Gastroesophageal sphincter (tissue), 4 donors: ENCODE measurements at regions not wholly inside any gene's neighbourhood (a gene's known extent, or its start where the extent isn't known, plus 50 kb on each side); places are given as distances from the start of the nearest gene placed in this dataset.

Experiments used
- ATAC-seq: fragments of 150-250 bp; one replicate; pipeline ENCODE4 v1.9.1; 2016; ENCODE audit warnings: mild to moderate bottlenecking, moderate library complexity
- H3K27ac ChIP-seq, 4 donors: fragments of 200-600 bp; sonication (generic) in 3 of 4; 1 replicate in 3 of 4; 2 replicates in 1 of 4; pipeline ENCODE4 v1.5.1; 2016 to 2019
- H3K27me3 ChIP-seq: fragments of 200-600 bp; sonication (generic); one replicate; pipeline ENCODE4 v1.5.1; 2019
- H3K36me3 ChIP-seq, 2 donors: fragments of 200-600 bp; sonication (generic); one replicate each; pipeline ENCODE4 v1.5.1; 2019; ENCODE audit warnings: control low read depth in 1 of 2
- H3K4me1 ChIP-seq, 3 donors: fragments of 200-600 bp; sonication (generic); 1 replicate in 2 of 3; 2 replicates in 1 of 3; pipeline ENCODE4 v1.5.1; 2016 to 2019; ENCODE audit warnings: control low read depth in 2 of 3
- H3K4me3 ChIP-seq, 2 donors: fragments of 200-600 bp; sonication (generic); one replicate each; pipeline ENCODE4 v1.5.1; 2019; ENCODE audit warnings: mild to moderate bottlenecking in 1 of 2, moderate library complexity in 1 of 2
- H3K9me3 ChIP-seq, 3 donors: fragments of 200-600 bp; sonication (generic); one replicate each; pipeline ENCODE4 v1.5.1; 2017 to 2019; ENCODE audit warnings: control low read depth in 2 of 3
- EP300 ChIP-seq: sonication (generic); formaldehyde crosslinking; IDR thresholded peaks from one replicate; pipeline ENCODE4 v1.6.1; 2017; ENCODE audit warnings: antibody characterized with exemption, mild to moderate bottlenecking
- POLR2A ChIP-seq, 2 donors: fragments of 450-650 bp; IDR thresholded peaks; one replicate each; pipeline ENCODE4 v1.6.1; 2017; ENCODE audit warnings: antibody characterized with exemption in 2 of 2, mild to moderate bottlenecking in 2 of 2, moderate library complexity in 1 of 2
- POLR2AphosphoS5 ChIP-seq: sonication (generic); formaldehyde crosslinking; IDR thresholded peaks from one replicate; pipeline ENCODE4 v1.6.1; 2017; ENCODE audit warnings: antibody characterized with exemption
- WGBS, 2 donors: methylation state at CpG; one replicate each; pipeline ENCODE4 v1.1.5; 2018; ENCODE audit warnings: low coverage in 1 of 2; 5-methylcytosine and 5-hydroxymethylcytosine counted together
- TF ChIP-seq, protein P1 (sequence below), 4 experiments: fragments of 200-600 bp in 2 of 4; fragments of 450-650 bp in 2 of 4; sonication (generic) in 1 of 4; IDR thresholded peaks; one replicate each; pipeline ENCODE4 v1.5.1; 2017 to 2019; ENCODE audit warnings: antibody characterized with exemption in 4 of 4, mild to moderate bottlenecking in 2 of 4, moderate library complexity in 2 of 4

- no peak overlapping the region for H3K4me3 ChIP-seq
- no peaks in the 10 kb centered on the region for H3K4me1 ChIP-seq
- TF ChIP-seq POLR2A (IDR thresholded peaks at IDR 0.05) = no peak
- TF ChIP-seq POLR2AphosphoS5 = no peak
- TF ChIP-seq, protein P1, sequence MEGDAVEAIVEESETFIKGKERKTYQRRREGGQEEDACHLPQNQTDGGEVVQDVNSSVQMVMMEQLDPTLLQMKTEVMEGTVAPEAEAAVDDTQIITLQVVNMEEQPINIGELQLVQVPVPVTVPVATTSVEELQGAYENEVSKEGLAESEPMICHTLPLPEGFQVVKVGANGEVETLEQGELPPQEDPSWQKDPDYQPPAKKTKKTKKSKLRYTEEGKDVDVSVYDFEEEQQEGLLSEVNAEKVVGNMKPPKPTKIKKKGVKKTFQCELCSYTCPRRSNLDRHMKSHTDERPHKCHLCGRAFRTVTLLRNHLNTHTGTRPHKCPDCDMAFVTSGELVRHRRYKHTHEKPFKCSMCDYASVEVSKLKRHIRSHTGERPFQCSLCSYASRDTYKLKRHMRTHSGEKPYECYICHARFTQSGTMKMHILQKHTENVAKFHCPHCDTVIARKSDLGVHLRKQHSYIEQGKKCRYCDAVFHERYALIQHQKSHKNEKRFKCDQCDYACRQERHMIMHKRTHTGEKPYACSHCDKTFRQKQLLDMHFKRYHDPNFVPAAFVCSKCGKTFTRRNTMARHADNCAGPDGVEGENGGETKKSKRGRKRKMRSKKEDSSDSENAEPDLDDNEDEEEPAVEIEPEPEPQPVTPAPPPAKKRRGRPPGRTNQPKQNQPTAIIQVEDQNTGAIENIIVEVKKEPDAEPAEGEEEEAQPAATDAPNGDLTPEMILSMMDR (IDR thresholded peaks at IDR 0.05) = no peak
- ATAC-seq = no peak
- no peaks in the 10 kb centered on the region for H3K27me3 ChIP-seq
- H3K9me3 ChIP-seq = no peaks in the 10 kb centered on the region
- no peak overlapping the region for H3K27ac ChIP-seq
- WGBS, 2 donors = 64 to 83% methylated on average over 2 of the region's 2 CpGs
- no peaks in the 10 kb centered on the region for H3K36me3 ChIP-seq
Measured at GRCh38 chr17:71935341-71935740, 185.5 kb upstream of the SOX9 start.

DNA sequence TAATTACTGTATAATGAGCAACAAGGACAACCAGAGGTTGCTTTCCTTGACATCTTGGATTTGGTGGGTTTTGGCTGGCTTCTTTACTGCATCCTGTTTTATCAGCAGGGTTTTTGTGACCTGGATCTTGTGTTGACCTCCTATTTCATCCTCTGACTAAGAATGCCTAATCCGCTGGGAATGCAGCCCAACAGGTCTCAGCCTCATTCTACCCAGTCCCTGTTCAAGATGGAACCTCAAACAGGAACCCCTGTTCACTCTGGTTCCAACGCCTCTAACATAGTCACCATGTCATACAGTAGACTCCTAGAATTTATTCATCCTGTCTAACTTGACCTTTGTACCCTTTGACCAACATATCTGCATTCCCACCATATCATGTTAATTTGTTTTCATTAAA, 183.8 kb upstream of the SOX9 start:
- H3K4me3 ChIP-seq = no peak overlapping the region
- no peaks in the 10 kb centered on the region for H3K4me1 ChIP-seq
- ATAC-seq = no peak
- H3K9me3 ChIP-seq = no peaks in the 10 kb centered on the region
- H3K36me3 ChIP-seq = no peaks in the 10 kb centered on the region
- TF ChIP-seq EP300 (no peak), POLR2AphosphoS5 (no peak), POLR2A (IDR thresholded peaks at IDR 0.05) (no peak)
- TF ChIP-seq, protein P1 (IDR thresholded peaks at IDR 0.05) = no peak
- H3K27ac ChIP-seq = no peak overlapping the region
- WGBS, 2 donors = 83 to 100% methylated on average over 1 to 2 of the region's 2 CpGs
- no peaks in the 10 kb centered on the region for H3K27me3 ChIP-seq

DNA sequence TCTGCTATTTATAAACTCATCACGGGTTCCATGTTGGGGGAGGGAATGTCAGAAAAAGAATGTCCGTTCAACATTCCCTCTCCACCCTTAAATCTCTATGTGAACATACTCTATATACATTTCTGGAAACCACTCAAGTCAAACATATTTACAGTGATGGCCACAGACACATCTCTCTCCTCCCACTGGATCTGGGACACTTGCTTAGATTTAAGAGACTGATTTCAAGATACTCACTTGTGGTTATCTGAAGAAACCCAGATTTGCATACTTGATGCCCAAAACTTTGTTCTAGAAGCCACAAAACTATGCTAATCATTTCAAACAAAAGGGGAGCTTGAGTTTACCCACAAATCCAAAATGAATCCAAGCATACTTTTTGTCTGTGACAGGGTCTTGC, 182.9 kb upstream of the SOX9 start:
- H3K4me3 ChIP-seq = no peak overlapping the region
- TF ChIP-seq POLR2A (IDR thresholded peaks at IDR 0.05) (no peak), POLR2AphosphoS5 (no peak), EP300 (no peak)
- TF ChIP-seq, protein P1 (IDR thresholded peaks at IDR 0.05) = no peak
- no peaks in the 10 kb centered on the region for H3K9me3 ChIP-seq
- H3K27me3 ChIP-seq = no peaks in the 10 kb centered on the region
- no peaks in the 10 kb centered on the region for H3K4me1 ChIP-seq
- WGBS, 2 donors = 67 to 77% methylated on average over 2 of the region's 2 CpGs
- H3K27ac ChIP-seq = no peak overlapping the region
- no peak for ATAC-seq
- no peaks in the 10 kb centered on the region for H3K36me3 ChIP-seq

- no peak overlapping the region for H3K27ac ChIP-seq
- H3K4me1 ChIP-seq = no peaks in the 10 kb centered on the region
- H3K27me3 ChIP-seq = no peaks in the 10 kb centered on the region
- TF ChIP-seq, protein P1 (IDR thresholded peaks at IDR 0.05) = no peak
- no peak for TF ChIP-seq POLR2A (IDR thresholded peaks at IDR 0.05)
- TF ChIP-seq POLR2AphosphoS5 = no peak
- no peak for TF ChIP-seq EP300
- WGBS, 2 donors = 68 to 92% methylated on average over 7 to 9 of the region's 9 CpGs
- H3K9me3 ChIP-seq = no peaks in the 10 kb centered on the region
- no peaks in the 10 kb centered on the region for H3K36me3 ChIP-seq
- no peak for ATAC-seq
- H3K4me3 ChIP-seq = no peak overlapping the region
Measured at GRCh38 chr17:71938340-71939010, 182.3 kb upstream of the SOX9 start.

DNA sequence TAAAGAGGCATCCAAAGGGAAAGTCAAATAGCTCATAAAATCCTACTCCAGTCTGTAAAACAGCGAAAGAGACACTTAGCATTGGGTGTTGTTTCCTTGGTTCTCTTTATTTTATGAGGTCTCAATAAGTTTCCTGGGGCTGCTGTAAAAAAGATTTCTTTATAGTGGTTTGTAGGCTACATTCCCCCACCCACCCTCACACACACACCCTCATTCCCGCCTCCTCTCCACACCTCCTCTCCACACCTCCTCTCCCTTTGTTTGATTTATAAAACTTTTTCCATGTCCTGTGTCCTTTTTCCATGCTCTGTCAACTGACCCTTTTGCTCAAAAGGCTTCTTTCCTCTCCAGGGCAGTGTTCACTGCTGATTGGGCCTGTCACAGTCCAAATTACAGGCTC, 178.9 kb upstream of the SOX9 start:
- H3K36me3 ChIP-seq = no peaks in the 10 kb centered on the region
- H3K4me1 ChIP-seq = no peaks in the 10 kb centered on the region
- TF ChIP-seq POLR2AphosphoS5 = no peak
- no peak for TF ChIP-seq EP300
- no peak for TF ChIP-seq POLR2A (IDR thresholded peaks at IDR 0.05)
- TF ChIP-seq, protein P1 (IDR thresholded peaks at IDR 0.05) = no peak
- H3K9me3 ChIP-seq = no peaks in the 10 kb centered on the region
- no peak overlapping the region for H3K27ac ChIP-seq
- 94 to 100% methylated on average over 2 of the region's 2 CpGs for WGBS, 2 donors
- no peak overlapping the region for H3K4me3 ChIP-seq
- no peak for ATAC-seq
- H3K27me3 ChIP-seq = no peaks in the 10 kb centered on the region
